GM12865 (cell line): ENCODE measurements at regions not wholly inside any gene's neighbourhood (a gene's known extent, or its start where the extent isn't known, plus 50 kb on each side); places are given as distances from the start of the nearest gene placed in this dataset.

ENCODE experiments used
- DNase-seq: peaks from one replicate; pipeline ENCODE4 v3.0.0; 2010; ENCODE audit warnings: low read depth
- H3K4me3 ChIP-seq: 2 replicates; pipeline ENCODE4 v1.5.1; 2011; ENCODE audit warnings: mild to moderate bottlenecking, low read depth, low read length, control low read depth
- TF ChIP-seq, protein P1 (sequence below): IDR thresholded peaks from 2 replicates; pipeline ENCODE4 v1.5.1; 2011; ENCODE audit warnings: low read length, control low read depth, low read depth, inconsistent platforms; ENCODE audit not compliant: insufficient read depth; ENCODE audit errors: missing control alignments

- TF ChIP-seq, protein P1, sequence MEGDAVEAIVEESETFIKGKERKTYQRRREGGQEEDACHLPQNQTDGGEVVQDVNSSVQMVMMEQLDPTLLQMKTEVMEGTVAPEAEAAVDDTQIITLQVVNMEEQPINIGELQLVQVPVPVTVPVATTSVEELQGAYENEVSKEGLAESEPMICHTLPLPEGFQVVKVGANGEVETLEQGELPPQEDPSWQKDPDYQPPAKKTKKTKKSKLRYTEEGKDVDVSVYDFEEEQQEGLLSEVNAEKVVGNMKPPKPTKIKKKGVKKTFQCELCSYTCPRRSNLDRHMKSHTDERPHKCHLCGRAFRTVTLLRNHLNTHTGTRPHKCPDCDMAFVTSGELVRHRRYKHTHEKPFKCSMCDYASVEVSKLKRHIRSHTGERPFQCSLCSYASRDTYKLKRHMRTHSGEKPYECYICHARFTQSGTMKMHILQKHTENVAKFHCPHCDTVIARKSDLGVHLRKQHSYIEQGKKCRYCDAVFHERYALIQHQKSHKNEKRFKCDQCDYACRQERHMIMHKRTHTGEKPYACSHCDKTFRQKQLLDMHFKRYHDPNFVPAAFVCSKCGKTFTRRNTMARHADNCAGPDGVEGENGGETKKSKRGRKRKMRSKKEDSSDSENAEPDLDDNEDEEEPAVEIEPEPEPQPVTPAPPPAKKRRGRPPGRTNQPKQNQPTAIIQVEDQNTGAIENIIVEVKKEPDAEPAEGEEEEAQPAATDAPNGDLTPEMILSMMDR = no peak
- H3K4me3 ChIP-seq = no peak overlapping the region
- no peak for DNase-seq
These were observed 500.4 kb downstream of the GALR1 start for GRCh38 chr18:77750006-77750405.

- H3K4me3 ChIP-seq = no peak overlapping the region
- TF ChIP-seq, protein P1 = no peak
- no peak for DNase-seq
These were observed 504.9 kb downstream of the GALR1 start for GRCh38 chr18:77754475-77755044.

DNA sequence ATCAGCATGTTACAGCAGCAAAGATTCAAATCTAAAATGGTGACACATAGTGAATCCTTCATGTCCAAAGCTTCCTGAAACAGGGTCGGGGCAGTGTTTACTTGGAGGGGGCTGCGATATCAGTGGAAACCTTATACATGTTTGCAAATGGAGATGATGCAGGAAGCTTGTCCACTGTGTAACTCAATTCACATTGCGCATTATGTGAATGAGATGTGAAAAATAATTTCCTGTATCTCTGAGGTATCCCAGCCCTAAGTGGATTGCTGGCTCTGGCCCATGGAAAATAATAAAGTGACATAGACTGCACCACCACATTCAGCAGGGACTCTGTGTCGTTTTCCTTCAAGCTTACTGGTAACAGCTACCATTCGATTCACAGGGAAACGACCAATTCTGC, 505.5 kb downstream of the GALR1 start:
- TF ChIP-seq, protein P1 = no peak
- H3K4me3 ChIP-seq = no peak overlapping the region
- no peak for DNase-seq

GRCh38 chr18:77761332-77761731, 511.7 kb downstream of the GALR1 start:
- TF ChIP-seq, protein P1 = no peak
- no peak for DNase-seq
- H3K4me3 ChIP-seq = no peak overlapping the region

GRCh38 chr18:77762014-77762413, 512.4 kb downstream of the GALR1 start:
- H3K4me3 ChIP-seq = no peak overlapping the region
- TF ChIP-seq, protein P1 = no peak
- DNase-seq = no peak

DNA sequence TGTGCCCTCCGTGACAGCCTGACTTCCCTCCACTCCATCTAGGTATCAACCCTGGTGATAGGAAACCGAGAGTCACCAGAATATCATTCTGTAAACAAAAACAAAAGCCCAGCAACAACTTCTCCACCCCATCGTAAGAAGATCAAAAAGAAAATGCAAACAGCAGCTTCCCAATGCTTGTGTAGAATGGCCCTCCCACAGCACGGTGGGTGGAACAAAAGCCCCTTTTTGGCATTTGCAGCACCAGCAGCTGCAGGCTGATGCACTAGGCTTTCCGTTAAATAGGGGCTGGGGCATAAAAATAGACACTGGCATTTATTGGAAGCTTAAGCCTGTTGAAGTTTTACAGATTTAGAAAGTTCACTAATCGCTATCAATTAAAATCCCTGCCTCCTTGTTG, 513.0 kb downstream of the GALR1 start:
- H3K4me3 ChIP-seq = no peak overlapping the region
- DNase-seq = no peak
- TF ChIP-seq, protein P1 = no peak

GRCh38 chr18:77763530-77764145, 514.0 kb downstream of the GALR1 start:
- TF ChIP-seq, protein P1 = no peak
- no peak for DNase-seq

More at GRCh38 chr18:77763530-77764145, 514.0 kb downstream of the GALR1 start:
- H3K4me3 ChIP-seq = no peak overlapping the region
